ENCODE measurements at regions not wholly inside any gene's neighbourhood (a gene's known extent, or its start where the extent isn't known, plus 50 kb on each side); places are given as distances from the start of the nearest gene placed in this dataset.

DNA sequence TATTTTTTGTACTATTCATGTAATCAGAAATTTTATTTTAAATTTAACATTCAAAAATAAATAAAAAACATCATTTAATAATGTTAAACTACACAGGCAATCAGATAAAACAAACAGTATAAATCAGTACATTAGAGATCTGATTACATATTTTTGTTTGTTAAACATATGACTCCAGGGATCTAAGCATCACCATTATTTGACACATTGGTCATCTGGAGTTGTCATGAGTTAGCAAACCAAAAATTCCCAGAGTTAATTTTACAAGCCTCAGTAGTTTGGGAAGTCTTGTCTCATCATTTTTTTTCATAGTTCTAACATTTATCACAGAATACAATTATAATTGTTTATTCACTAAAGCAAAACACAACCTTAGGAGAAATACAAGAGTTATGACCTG is 770.8 kb upstream of the SLITRK6 start:
- H3K36me3 ChIP-seq (ENCODE audit: control insufficient read depth in 2 of 2, extremely low read depth in 1 of 2, insufficient read depth in 2 of 2, low read length in 2 of 2): no peaks in the 10 kb centered on the region
- H3K9me1 ChIP-seq (ENCODE audit: control insufficient read depth, extremely low read depth, insufficient read depth, low read length): no peaks in the 10 kb centered on the region
- no peak overlapping the region for H2AFZ ChIP-seq (ENCODE audit: control insufficient read depth, low read length)
- H3K79me2 ChIP-seq (ENCODE audit: control insufficient read depth, insufficient read depth, low read length): no peaks in the 10 kb centered on the region
- H3K27me3 ChIP-seq (ENCODE audit: control insufficient read depth, extremely low read depth, insufficient read depth, low read length): no peaks in the 10 kb centered on the region
- H3K9me3 ChIP-seq (ENCODE audit: control insufficient read depth, low read depth, low read length): no peaks in the 10 kb centered on the region
- no peak for FAIRE-seq
- no peak for TF ChIP-seq EZH2 (IDR thresholded peaks at IDR 0.05; ENCODE audit: low read length)
- TF ChIP-seq, protein P1, sequence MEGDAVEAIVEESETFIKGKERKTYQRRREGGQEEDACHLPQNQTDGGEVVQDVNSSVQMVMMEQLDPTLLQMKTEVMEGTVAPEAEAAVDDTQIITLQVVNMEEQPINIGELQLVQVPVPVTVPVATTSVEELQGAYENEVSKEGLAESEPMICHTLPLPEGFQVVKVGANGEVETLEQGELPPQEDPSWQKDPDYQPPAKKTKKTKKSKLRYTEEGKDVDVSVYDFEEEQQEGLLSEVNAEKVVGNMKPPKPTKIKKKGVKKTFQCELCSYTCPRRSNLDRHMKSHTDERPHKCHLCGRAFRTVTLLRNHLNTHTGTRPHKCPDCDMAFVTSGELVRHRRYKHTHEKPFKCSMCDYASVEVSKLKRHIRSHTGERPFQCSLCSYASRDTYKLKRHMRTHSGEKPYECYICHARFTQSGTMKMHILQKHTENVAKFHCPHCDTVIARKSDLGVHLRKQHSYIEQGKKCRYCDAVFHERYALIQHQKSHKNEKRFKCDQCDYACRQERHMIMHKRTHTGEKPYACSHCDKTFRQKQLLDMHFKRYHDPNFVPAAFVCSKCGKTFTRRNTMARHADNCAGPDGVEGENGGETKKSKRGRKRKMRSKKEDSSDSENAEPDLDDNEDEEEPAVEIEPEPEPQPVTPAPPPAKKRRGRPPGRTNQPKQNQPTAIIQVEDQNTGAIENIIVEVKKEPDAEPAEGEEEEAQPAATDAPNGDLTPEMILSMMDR (optimal IDR thresholded peaks at IDR 0.05 in 1 of 3, IDR thresholded peaks at IDR 0.05 in 1 of 3, conservative IDR thresholded peaks at IDR 0.05 in 1 of 3; ENCODE audit: extremely low read depth in 1 of 3, insufficient read depth in 2 of 3, low read length in 3 of 3): no peak
- H3K9ac ChIP-seq (ENCODE audit: control insufficient read depth, extremely low read depth, insufficient read depth, low read length): no peak overlapping the region
- no peak overlapping the region for H3K4me3 ChIP-seq (ENCODE audit: control insufficient read depth in 2 of 3, extremely low read depth in 1 of 3, insufficient read depth in 2 of 3, low read depth in 1 of 3, low read length in 3 of 3)
- no peaks in the 10 kb centered on the region for H3K4me1 ChIP-seq (ENCODE audit: control insufficient read depth, extremely low read depth, insufficient read depth, low read length)
- dilution Hi-C loops (cut with MboI; ENCODE audit: extremely low pct_ligation_motif_present, low sequenced_read_pairs): no loop called here
- H3K4me2 ChIP-seq (ENCODE audit: control insufficient read depth, extremely low read depth, insufficient read depth, low read depth, low read length): no peak overlapping the region
- DNase-seq (ENCODE audit: low read depth, low spot score): no peak
- H3K27ac ChIP-seq (ENCODE audit: control insufficient read depth, insufficient read depth, low read length): no peak overlapping the region
- no peaks in the 10 kb centered on the region for H4K20me1 ChIP-seq (ENCODE audit: control insufficient read depth, extremely low read depth, insufficient read depth, low read length)

DNA sequence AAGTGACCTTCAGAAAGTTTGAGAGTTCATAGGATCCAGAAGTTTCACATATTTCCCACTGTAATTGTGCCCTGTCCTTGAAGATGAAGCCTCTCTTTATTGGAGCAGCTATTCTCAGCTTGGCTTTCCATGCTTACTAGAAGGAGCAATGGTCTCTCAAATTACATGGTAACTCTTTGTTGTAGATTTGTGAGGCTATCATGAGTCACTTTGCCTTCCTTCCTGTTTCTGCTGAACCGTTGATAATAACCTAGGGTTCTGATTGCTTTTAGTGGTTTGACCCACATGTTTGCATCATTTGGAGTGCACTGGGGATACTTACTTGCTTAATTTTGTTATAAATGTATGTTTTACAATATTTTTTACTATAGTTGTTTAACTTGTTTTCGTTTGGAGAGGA is 772.9 kb upstream of the SLITRK6 start:
- Histone ChIP-seq H3K27ac (ENCODE audit: control insufficient read depth, insufficient read depth, low read length) (no peak overlapping the region), H3K79me2 (ENCODE audit: control insufficient read depth, insufficient read depth, low read length) (no peaks in the 10 kb centered on the region), H3K4me1 (ENCODE audit: control insufficient read depth, extremely low read depth, insufficient read depth, low read length) (no peaks in the 10 kb centered on the region), H3K9me1 (ENCODE audit: control insufficient read depth, extremely low read depth, insufficient read depth, low read length) (no peaks in the 10 kb centered on the region), H3K9me3 (ENCODE audit: control insufficient read depth, low read depth, low read length) (no peaks in the 10 kb centered on the region), H3K4me2 (ENCODE audit: control insufficient read depth, extremely low read depth, insufficient read depth, low read depth, low read length) (no peak overlapping the region), H3K27me3 (ENCODE audit: control insufficient read depth, extremely low read depth, insufficient read depth, low read length) (no peaks in the 10 kb centered on the region), H3K4me3 (ENCODE audit: control insufficient read depth in 2 of 3, extremely low read depth in 1 of 3, insufficient read depth in 2 of 3, low read depth in 1 of 3, low read length in 3 of 3) (no peak overlapping the region), H3K9ac (ENCODE audit: control insufficient read depth, extremely low read depth, insufficient read depth, low read length) (no peak overlapping the region), H3K36me3 (ENCODE audit: control insufficient read depth in 2 of 2, extremely low read depth in 1 of 2, insufficient read depth in 2 of 2, low read length in 2 of 2) (no peaks in the 10 kb centered on the region), H2AFZ (ENCODE audit: control insufficient read depth, low read length) (no peak overlapping the region), H4K20me1 (ENCODE audit: control insufficient read depth, extremely low read depth, insufficient read depth, low read length) (no peaks in the 10 kb centered on the region)
- TF ChIP-seq EZH2 (IDR thresholded peaks at IDR 0.05; ENCODE audit: low read length): no peak
- TF ChIP-seq, protein P1 (optimal IDR thresholded peaks at IDR 0.05 in 1 of 3, IDR thresholded peaks at IDR 0.05 in 1 of 3, conservative IDR thresholded peaks at IDR 0.05 in 1 of 3; ENCODE audit: extremely low read depth in 1 of 3, insufficient read depth in 2 of 3, low read length in 3 of 3): no peak
- dilution Hi-C loops (cut with MboI; ENCODE audit: extremely low pct_ligation_motif_present, low sequenced_read_pairs): no loop called here
- no peak for FAIRE-seq
- DNase-seq (ENCODE audit: low read depth, low spot score): no peak
